ENCODE measurements at regions not wholly inside any gene's neighbourhood (a gene's known extent, or its start where the extent isn't known, plus 50 kb on each side); places are given as distances from the start of the nearest gene placed in this dataset.

DNA sequence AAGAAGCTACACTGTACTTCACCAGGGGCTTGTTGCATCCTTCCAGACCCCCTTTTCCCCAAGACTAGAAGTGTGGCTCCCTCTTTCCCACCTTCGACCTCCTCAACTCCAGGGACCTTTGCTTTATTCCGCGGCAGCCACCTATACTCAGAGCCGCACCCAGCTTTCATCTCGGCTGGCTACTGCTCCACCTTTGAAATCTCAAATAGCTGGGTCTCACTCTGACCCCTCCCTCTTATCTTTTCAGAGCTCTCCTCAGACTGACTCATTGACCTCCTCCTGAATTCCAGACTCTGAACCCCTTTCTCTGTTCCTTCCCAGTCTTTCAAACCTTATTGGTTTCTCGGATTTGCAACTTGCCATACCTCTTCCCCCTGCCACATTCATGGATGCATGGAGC lies 144.7 kb upstream of the JUN start:
- TF ChIP-seq, protein P1, sequence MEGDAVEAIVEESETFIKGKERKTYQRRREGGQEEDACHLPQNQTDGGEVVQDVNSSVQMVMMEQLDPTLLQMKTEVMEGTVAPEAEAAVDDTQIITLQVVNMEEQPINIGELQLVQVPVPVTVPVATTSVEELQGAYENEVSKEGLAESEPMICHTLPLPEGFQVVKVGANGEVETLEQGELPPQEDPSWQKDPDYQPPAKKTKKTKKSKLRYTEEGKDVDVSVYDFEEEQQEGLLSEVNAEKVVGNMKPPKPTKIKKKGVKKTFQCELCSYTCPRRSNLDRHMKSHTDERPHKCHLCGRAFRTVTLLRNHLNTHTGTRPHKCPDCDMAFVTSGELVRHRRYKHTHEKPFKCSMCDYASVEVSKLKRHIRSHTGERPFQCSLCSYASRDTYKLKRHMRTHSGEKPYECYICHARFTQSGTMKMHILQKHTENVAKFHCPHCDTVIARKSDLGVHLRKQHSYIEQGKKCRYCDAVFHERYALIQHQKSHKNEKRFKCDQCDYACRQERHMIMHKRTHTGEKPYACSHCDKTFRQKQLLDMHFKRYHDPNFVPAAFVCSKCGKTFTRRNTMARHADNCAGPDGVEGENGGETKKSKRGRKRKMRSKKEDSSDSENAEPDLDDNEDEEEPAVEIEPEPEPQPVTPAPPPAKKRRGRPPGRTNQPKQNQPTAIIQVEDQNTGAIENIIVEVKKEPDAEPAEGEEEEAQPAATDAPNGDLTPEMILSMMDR (IDR thresholded peaks at IDR 0.05), result no peak
- TF ChIP-seq POLR2A (IDR thresholded peaks at IDR 0.05) (no peak), POLR2AphosphoS5 (IDR thresholded peaks at IDR 0.05; ENCODE audit: insufficient read depth in 1 of 2, low read depth in 1 of 2) (no peak)
